Pons (tissue), 1 donor: ENCODE measurements at regions not wholly inside any gene's neighbourhood (a gene's known extent, or its start where the extent isn't known, plus 50 kb on each side); places are given as distances from the start of the nearest gene placed in this dataset.
"Not testable (repeated sequence)": the region's sequence is repeated elsewhere in the genome, so short reads cannot be mapped to it uniquely, and the experiment has no call there.

Experiments used
- DNase-seq: peaks from one replicate; pipeline ENCODE4 v3.0.0-alpha.2; 2016; ENCODE audit warnings: low spot score

DNA sequence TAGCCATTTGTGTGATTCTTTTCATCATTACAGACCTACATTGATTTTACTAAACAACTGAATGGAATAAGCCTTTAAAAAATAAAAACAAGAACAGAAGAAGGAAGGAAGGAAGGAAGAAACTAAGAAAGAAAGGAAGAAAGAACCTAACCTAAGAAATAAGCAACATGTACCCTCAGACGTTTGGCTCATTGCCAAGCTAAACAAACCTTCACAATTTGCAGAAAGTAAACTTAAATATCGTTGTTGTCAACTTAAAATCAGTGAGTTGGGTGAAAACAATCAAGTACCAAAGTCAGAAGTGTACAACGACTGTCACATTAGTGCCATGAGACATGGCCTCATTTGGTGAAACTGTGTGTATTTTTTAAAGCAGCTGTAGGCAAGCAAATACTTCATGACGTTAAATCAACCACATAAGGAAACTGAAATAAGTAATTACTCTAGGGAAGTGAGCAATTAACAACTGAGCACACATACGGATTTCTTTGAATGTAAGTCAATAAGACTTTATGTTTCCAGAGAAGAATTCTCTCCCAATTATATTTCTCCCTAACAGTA, 313.1 kb upstream of the TMPRSS15 start:
- no peak for DNase-seq

DNA sequence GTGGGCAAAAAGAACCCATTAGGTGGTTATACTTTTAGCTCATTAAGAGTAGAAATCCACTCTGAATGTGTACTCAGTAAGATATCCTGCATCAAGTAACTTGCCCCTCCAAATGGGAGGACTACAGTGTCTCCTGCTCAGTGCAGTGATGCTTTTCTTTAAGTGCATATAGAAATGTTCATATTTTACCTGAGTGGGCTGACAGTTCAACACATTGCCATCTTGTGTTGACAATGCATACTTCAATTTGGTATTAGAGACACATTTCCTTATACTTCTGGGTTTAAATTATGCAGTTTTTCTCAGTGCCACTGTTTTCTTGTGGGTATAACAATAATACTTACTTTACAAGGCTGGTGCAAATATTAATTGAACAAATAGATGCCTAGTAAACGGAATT, 318.6 kb upstream of the TMPRSS15 start:
- no peak for DNase-seq

DNA sequence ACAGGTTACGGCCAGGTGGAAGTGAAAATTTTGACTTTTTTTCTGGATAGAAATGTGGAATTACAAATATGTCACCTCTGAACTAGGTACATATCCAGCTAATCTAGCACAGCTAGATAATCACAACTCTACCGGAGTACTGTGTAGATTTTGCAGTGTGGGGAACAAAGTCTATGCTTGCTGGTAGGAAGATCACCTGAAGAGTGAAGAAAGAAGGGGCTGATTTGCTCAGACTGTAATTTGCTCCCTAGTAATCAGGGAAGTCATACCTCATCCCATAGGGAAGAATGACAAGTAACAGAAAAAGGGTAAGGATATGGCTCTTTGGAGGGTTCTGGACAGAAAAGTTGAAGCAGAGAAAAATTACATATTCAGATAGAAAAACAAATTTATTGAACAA, 319.6 kb upstream of the TMPRSS15 start:
- DNase-seq, result no peak

DNA sequence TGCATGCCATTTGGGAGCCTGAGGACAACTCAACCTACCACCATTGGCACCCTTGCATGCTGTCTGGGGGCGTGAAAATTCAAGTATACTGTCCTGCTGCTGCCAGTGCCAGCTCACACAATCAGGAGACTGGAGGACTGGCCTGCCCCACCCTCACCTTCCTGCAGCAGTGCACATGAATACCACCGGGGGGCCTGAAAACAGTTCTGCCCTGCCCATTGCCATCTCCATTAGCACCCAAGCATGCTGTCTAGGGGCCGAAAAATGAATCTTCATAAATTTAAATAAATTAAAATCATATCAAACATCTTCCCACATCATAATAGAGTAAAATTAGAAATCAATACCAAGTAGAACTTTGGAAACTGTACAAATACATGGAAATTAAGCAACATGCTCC, 322.1 kb upstream of the TMPRSS15 start:
- no peak for DNase-seq

DNA sequence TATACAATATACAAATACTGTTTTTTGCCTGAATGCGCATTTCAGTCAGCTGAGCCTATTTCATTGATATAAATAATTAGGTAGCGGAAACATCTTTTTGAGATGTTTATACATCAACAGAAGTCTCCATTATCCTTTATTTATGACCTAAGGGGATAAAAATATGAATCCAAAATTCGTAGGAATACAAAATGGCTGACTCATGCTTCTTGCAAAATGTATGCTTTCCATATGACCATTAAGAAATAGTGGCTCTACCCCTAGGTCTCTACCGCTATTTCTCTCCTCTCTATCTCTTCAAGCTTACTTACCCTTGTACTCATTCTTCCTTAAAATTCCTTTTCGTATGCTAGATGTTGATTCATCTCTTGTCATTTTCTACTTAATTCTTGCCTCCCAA, 338.4 kb upstream of the TMPRSS15 start:
- DNase-seq, result no peak

DNA sequence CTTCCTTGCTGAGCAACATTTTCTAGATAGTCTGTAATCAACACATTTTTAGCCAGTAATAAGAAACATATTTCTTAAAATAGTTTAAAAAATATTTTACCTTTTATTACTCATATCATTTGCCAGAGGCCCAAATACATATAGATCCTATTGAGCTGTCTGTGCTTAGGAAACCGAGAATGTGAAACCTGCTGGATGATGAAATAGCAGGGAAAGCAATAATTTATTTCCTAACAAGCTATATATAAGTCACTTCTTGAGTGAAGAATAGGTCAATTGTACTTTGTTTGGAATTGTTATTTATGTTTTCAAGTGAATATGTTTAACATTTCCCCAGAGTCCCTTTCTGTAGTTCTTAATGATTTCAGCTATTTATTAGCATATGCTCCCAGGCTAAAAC, 339.9 kb upstream of the TMPRSS15 start:
- DNase-seq, result no peak

DNA sequence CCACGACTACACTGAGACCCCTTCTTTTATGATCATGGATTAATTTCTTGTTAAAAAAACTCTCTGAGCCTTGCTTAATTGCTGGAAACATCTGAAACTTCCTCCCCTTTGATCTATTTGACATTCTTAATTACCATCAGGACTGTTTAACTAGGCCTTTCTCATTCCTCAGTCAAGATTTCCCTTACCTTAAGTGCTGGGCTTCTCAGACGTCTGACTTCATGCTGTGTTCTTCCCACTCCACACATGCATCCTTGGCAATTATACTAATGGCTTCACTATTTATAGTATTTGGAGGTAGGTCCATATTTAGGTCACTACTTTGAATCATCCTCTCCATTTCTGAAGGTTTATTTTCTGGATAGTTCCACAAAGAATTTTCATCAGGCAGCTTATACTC, 341.3 kb upstream of the TMPRSS15 start:
- no peak for DNase-seq

DNA sequence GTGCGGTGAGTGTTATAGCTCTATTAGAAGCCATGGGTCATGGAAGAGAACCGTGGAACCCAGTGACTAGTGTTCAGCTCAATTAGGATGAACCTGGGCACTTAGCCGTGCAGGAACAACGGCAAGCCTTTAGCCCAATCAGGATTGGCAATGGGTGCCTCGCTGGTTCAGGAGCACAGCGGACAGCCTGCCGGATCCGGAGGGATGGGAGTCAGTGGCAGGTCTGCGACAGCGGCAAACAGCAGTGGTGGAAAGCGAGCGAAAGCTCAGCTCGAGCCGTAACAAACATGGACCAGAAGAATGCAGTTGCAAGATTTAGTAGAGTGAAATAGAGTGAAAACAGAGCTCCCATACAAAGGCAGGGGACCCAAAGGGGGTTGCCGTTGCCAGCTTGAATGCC, 349.3 kb upstream of the TMPRSS15 start:
- not testable (repeated sequence) for DNase-seq

DNA sequence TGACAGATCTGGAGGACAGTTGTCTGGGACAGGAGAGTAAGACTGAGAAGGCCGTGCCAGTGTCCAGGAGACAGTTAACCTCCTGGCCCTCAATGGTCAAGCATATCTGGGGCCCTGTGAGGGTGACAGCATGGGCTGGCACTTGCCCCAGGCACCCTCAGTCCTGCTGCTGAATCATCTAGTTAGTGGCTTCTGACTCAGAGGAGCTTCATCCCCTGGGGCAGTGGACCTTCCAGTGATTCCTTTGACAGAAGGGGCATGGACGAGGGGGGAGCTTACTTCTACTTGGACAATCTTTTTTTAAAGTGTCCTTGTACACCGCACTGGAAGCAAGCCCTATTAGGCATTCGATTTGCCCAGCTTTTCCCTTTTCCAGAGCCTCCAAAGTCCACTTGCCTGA, 352.7 kb upstream of the TMPRSS15 start:
- not testable (repeated sequence) for DNase-seq

DNA sequence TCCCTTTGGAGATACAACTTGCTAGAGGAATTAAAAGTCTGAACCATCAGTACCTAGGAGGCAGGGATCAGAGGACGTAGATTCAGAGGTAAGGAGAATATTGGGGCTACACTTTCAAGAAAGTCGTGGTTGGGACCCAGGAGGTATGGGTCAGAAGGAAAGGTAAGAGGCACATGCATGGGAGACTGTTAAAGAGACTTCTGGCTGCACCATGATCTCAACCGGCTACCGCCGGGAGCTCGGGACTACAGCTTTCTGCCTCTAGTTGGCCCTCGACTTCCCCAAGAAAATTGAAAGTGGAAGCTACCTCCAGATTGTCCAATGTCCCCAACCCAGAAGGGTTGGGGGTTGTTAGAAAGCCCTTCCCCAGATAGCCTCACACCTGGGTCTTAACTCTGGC, 355.7 kb upstream of the TMPRSS15 start:
- no peak for DNase-seq

DNA sequence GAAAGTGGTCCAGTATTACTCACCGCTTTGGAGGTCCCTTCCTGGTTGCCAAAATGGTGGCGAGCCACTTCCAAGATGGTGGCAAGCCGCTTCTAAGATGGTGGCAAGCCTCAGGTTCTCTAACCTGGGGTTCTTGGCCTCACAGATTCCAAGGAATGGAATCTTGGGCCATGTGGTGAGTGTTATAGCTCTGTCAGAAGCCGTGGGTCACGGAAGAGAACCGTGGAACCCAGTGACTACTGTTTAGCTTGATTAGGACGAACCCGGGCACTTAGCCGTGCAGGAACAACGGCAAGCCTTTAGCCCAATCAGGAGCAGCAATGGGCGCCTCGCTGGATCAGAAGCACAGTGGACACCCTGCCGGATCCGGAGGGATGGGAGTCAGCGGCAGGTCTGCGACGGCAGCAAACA, 356.2 kb upstream of the TMPRSS15 start:
- DNase-seq, result no peak

DNA sequence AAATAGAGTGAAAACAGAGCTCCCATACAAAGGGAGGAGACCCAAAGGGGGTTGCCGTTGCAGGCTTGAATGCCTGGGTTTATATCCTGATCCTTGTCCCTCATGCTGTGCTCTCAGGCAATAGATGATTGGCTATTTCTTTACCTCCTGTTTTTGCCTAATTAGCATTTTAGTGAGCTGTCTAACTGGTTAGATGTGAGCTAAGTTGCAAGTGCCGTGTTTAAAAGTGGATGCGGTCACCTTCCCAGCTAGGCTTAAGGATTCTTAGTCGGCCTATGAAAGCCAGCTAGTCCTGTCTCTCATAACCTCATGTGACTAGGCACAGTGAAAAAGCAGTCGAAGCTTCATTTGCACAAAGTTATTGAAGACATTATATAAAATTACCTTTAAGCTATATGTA, 356.7 kb upstream of the TMPRSS15 start:
- no peak for DNase-seq

DNA sequence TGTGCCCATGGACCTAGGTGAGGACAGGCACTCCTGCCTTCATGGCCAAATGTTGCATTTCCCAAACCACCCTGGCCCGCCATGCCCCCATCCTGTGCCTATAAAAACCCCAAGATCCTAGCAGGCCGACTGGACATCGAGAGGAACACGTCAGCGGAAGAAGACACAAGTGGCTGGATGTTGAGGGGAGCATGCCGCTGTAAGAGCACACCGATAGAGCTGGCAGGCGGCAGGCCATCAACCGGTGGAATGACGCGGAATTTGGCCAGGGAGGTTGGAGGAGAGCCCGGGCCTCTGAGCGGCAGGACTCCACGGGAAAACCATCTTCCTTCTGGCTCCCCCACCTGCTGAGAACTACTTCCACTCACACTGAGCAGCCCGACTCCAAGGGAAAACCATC, 361.1 kb upstream of the TMPRSS15 start:
- DNase-seq, result no peak

DNA sequence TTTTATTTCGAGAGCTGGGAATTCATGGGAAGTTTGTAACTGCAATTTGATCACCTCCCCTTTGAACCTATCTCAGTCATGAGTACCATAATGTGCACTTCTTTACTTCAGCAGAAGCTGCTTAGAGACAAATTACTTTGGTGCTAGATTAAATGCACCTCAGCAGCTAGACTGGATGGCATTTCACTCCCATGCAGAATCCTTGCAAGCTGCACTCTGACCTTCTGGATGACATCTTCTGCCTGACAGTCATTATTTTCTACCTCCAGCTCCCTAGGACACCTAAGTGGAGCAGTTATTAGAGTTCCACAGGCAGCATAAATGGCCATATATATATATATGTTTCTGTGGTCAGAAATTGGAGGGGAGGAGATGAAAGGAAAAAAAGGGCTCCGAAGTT, 366.0 kb upstream of the TMPRSS15 start:
- DNase-seq, result no peak

DNA sequence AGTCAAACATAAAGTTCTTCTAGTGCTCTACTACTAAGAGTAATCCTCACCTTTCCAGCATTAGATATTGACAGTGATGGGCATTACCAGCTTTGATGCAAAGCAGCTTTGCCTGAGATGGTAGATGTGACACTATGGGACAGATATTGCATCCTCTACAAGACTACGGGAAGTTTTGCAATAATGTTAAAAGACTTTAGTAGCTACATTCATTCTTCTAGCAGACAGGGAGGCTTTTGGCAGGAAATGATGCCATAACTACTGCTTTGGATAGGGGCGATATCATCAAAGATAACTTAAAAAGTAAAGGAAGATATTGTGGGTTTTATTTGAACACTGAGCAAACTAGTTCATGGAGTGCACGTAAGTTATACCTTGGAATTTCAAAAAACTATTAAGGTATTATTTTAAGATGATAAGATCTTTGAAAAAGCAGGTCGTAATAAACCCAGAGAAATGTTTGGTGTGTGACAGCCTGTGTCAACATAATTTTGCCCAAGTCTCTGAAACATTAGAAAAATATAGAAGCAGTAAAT, 368.3 kb upstream of the TMPRSS15 start:
- no peak for DNase-seq

DNA sequence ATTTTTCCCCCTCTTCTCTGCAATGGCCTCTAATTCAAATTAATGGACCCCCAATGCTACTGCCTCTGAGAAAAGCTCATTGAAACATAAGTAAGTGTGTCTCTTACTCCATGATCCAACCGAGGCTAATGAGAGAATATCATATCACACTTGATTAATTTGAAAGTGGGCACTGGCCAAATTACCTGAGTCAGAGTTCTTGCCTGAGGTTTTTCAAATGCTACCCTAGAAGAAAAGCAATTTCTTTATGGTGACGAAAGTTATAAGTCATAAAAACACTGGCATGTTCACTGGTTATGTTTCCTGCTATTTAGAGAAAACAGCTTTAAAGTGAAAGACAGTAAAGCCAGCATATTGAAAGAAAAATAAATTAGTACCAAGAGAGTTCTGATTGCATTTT, 368.8 kb upstream of the TMPRSS15 start:
- DNase-seq, result no peak

DNA sequence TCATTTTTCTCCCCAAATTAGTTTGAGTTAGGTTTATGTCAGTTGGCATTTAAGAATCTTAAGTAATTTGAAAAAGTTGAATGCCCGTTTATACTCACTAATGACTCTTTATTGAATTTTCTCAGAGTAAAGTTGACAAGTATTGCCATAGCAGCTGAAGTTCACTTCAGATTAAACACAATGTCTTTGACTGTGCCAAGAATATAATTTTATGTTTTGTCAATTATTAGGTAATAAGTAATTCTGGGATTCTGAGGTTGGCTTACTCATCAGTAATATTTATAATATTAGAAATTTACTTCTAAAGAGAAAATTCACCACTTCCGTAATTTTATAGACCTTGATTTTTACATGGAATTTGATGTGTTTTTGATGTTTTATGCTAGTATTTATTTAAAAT, 369.3 kb upstream of the TMPRSS15 start:
- no peak for DNase-seq

DNA sequence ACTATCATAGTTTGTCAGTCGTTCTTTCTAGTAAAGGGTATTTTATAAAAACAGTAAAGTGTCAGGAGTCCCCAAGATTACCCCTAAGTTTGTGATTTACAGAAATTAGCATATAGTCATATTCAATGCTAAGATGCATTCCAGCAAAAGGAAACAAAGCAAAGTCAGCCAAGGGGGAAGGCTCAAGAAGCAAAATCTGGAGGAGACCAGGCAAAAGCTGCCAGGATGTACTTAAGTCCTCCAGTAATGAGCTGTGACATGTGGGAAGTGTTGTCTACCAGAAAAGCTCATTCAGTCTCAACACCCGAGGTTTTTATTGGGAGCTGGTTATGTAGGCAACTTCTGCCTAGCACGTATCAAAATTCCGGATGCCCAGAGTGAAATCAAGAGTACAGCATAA, 373.4 kb upstream of the TMPRSS15 start:
- no peak for DNase-seq

DNA sequence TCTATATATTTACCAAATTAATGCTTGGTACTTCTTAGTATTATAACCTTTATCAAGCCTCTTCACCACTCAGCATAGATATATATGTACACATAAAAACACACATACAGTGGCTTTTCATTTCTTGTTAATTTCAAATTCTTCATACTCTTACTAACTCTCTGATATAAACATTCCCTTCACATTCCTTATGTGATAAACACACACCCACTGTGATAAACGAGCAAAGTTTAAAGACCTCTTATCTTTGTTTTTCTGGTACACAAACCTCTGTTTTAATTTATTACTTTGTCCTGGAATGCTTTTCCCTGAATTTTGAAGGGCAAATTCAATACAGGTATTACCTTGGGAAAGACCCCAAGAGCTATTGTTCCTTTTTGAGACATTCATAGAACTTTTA, 379.1 kb upstream of the TMPRSS15 start:
- no peak for DNase-seq

DNA sequence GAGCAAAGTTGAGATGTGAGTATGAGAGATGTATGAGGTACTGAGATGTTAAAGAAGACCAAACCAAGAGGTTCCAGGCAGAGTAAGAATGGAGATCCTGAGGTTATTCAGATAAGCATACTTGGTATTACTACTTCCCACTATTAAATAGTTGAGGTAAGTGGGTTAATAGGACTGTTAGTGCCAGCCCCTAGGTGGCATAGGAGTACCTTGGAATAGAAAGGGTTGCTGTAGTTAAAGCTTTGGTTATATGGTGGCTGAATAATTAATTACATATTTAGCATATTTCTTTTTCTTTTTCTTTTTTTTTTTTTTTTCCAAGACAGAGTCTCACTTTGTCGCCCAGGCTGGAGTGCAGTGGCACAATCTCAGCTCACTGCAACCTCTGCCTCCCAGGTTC, 397.9 kb upstream of the TMPRSS15 start:
- DNase-seq, result no peak

DNA sequence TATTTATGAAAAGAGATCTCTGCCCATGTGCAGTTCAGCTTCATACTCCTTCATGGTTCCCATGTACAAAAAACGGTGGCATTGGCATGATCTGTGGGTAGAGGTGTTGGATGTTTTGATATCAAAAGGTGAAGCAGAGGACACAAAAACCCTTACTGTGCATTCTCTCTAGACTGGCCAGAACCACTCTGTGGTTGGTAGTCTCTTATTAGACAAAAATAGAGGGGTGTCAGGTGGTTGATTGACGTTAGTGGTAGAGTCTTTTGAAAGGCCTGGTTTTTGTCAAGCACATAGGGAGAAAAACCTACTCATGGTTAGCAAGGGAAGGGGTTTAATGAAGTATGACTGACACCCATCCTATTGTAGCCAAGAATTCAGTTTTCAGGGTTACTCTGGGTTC, 400.0 kb upstream of the TMPRSS15 start:
- DNase-seq, result no peak

DNA sequence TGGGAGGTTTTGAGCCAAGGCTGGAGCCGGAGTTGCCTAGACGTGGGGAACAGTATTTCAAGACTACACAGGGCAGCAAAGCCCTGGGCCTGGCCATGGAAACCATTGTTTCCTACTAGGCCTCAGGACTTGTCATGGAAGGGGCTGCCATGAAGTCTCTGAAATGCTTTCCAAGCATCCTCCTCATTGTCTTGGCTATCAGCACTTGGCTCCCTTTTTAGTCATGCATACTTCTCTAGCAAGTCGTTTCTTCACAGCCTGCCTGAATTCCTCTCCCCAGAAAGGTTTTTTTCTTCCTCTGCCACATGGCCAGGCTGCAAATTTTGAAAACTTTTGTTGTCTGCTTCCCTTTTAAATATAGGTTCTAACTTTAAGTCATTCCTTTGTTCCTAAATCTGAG, 406.6 kb upstream of the TMPRSS15 start:
- no peak for DNase-seq

DNA sequence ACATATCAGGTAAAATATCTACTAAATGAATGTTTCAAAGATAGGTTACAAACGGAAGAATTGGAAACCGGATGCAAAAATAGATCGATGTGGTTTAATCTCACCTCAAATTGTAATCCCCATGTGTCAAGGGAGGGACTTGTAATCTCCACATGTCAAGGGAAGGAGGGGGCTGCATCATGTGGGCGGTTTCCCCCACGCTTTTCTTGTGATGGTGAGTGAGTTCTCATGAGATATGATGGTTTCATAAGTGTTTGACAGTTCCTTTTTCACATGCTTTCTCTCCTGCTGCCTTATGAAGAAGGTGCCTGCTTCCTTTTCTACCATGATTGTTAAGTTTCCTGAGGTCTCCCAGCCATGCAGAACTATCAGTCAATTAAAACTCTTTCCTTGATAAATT, 408.7 kb upstream of the TMPRSS15 start:
- no peak for DNase-seq

DNA sequence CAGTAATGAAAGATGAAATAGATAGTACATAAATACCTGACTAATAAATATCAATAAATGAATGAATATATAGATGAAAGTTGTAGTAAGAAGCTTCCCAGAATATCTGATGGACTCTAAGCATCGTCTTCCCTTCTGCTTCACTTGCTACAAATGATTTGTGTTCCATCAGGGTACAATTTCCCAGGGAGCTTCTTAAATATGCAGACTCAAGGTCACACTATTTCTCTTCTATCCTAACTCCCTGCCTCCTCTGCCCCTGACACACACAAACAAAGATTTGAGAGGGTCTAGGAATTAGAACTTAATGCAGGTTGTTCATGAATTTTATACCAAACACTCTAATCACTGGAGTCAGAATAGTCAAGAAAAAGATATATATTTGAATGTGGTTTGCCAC, 415.9 kb upstream of the TMPRSS15 start:
- DNase-seq, result no peak

DNA sequence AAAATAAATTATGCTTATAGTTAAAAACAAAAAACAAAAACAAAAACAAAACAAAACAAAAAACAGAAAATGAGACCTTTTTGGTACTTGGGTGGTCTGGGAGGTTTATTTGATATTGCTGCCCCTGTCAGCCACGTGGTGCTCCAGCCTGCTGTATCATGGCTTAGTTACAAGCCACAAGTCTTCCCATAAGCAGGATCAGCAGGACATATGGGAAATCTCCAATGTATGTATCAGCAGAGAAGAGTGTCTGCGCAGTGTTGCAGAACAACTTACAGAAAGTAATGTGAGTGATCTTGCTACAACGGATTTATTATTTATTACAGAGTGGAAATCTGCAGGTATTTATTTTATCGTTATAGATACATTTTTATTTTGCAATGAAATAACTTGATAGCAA, 423.0 kb upstream of the TMPRSS15 start:
- DNase-seq, result no peak
